AG04450 (cell line): ENCODE measurements at regions not wholly inside any gene's neighbourhood (a gene's known extent, or its start where the extent isn't known, plus 50 kb on each side); places are given as distances from the start of the nearest gene placed in this dataset.

Experiments
- CTCF ChIA-PET: fragments of 300-600, 350-600 bp; formaldehyde crosslinking; extraction: SDS; loops from one replicate; lab custom pipeline; 2022; ENCODE audit warnings: antibody characterized with exemption, inconsistent platforms; lab: Charles Lee
- POLR2A ChIA-PET: fragments of 350-600 bp; formaldehyde crosslinking; extraction: SDS; loops from one replicate; lab custom pipeline; 2021; ENCODE audit warnings: antibody characterized with exemption, inconsistent platforms; lab: Yijun Ruan, JAX
- DNase-seq: peaks from one replicate; pipeline ENCODE4 v3.0.0-alpha.2; 2011; ENCODE audit warnings: low read depth, low spot score
- H3K27ac ChIP-seq: one replicate; pipeline ENCODE4 v1.5.1; 2012; ENCODE audit warnings: low read depth, low read length, control low read depth
- H3K27me3 ChIP-seq: one replicate; pipeline ENCODE4 v1.6.0; 2012; ENCODE audit warnings: low read length; ENCODE audit not compliant: control insufficient read depth, insufficient read depth
- H3K4me3 ChIP-seq: 2 replicates; pipeline ENCODE4 v1.5.1; 2011; ENCODE audit warnings: mild to moderate bottlenecking, low read depth, low read length, control low read depth
- H3K9me3 ChIP-seq: 2 replicates; pipeline ENCODE4 v1.5.1; 2012; ENCODE audit warnings: low read length; ENCODE audit not compliant: control insufficient read depth, insufficient read depth
- TF ChIP-seq, protein P1 (sequence below): IDR thresholded peaks from 2 replicates; pipeline ENCODE4 v1.5.1; 2011; ENCODE audit warnings: low read depth, low read length, control low read depth, inconsistent platforms

- H3K27ac ChIP-seq = no peak overlapping the region
- no peaks in the 10 kb centered on the region for H3K9me3 ChIP-seq
- no peak for DNase-seq
- H3K4me3 ChIP-seq = no peak overlapping the region
- ChIA-PET POLR2A (no interaction called here), CTCF (no interaction called here)
- TF ChIP-seq, protein P1, sequence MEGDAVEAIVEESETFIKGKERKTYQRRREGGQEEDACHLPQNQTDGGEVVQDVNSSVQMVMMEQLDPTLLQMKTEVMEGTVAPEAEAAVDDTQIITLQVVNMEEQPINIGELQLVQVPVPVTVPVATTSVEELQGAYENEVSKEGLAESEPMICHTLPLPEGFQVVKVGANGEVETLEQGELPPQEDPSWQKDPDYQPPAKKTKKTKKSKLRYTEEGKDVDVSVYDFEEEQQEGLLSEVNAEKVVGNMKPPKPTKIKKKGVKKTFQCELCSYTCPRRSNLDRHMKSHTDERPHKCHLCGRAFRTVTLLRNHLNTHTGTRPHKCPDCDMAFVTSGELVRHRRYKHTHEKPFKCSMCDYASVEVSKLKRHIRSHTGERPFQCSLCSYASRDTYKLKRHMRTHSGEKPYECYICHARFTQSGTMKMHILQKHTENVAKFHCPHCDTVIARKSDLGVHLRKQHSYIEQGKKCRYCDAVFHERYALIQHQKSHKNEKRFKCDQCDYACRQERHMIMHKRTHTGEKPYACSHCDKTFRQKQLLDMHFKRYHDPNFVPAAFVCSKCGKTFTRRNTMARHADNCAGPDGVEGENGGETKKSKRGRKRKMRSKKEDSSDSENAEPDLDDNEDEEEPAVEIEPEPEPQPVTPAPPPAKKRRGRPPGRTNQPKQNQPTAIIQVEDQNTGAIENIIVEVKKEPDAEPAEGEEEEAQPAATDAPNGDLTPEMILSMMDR = no peak
- no peaks in the 10 kb centered on the region for H3K27me3 ChIP-seq
These were observed 663.2 kb downstream of the ADGRL2 start for GRCh38 chr1:82463951-82464350.

DNA sequence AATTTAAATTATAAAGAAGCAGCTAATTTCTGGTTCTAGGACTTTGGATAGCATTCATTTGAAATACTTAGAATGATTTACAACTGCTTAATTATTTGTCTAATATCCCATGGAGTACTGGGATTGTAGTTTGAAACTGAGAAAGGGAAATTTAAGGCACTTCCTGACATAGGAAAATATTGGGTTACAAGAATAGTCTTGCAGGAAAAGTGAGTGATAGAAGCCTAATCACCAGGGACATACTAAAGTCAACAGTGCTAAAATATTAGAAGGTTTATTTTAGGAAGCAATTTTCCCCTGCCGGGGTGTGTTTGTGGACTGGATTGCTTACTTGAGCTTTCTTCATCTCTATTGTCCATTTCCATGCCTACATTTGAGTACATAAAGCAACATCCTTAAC is 661.6 kb downstream of the ADGRL2 start:
- H3K4me3 ChIP-seq = no peak overlapping the region
- ChIA-PET POLR2A (no interaction called here), CTCF (no interaction called here)
- no peak for DNase-seq
- no peak overlapping the region for H3K27ac ChIP-seq
- TF ChIP-seq, protein P1 = no peak
- H3K9me3 ChIP-seq = no peaks in the 10 kb centered on the region
- H3K27me3 ChIP-seq = no peaks in the 10 kb centered on the region

DNA sequence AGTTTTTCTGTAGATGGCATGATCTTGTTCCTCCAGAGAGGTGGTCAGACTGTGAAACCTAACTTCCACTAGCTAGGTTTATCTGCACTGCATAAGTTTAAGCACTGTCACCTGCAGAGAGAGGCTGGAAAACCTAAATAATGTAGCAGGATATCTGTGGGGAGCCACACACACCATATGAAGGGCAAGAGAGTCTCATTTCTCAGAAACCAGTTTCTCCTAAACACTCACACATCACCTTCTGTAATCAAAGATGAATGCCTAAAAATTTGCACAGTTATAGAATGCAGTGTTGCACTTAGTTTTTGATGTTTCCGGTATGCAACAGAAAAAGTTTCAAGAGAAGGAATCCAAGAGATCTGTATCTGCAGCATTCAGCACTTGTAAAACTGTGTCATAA is 654.6 kb downstream of the ADGRL2 start:
- H3K9me3 ChIP-seq = no peaks in the 10 kb centered on the region
- ChIA-PET CTCF (no interaction called here), POLR2A (no interaction called here)
- TF ChIP-seq, protein P1 = no peak
- H3K27ac ChIP-seq = no peak overlapping the region
- H3K27me3 ChIP-seq = no peaks in the 10 kb centered on the region
- H3K4me3 ChIP-seq = no peak overlapping the region
- DNase-seq = no peak

- H3K27me3 ChIP-seq = no peaks in the 10 kb centered on the region
- no peak for DNase-seq
- no peak overlapping the region for H3K27ac ChIP-seq
- ChIA-PET POLR2A (no interaction called here), CTCF (no interaction called here)
- H3K4me3 ChIP-seq = no peak overlapping the region
- H3K9me3 ChIP-seq = no peaks in the 10 kb centered on the region
- TF ChIP-seq, protein P1 = no peak
These were observed 653.7 kb downstream of the ADGRL2 start for GRCh38 chr1:82454431-82454830.

DNA sequence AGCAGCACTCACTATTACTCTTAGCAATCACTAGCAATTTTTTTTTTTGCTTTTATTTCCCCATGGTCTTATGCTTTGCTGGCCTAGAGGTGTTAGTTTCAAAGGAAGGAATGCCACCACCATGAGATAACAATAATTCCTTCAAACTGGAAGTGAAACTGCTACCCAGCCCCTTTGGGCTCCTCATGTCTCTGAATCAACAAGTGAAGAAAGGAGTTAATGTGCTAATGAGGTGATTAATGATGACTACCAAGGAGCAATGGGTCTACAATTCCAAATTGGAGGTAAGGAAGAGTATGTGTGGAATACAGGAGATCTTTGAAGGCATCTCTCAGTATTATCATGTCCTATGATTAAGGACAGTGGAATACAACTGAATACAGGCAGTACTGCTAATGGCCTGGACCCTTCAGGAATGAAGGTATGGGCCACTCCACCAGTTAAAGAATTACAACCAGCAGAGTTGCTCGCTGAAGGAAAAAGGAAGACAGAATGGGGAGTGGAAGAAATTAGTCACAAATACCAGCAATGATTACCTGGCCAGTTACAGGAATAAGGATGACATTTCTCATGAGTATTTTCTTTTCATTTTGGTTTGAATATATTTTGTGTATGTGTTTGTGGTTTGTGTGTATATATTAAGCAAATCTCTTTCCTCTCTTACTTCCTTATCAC is 652.9 kb downstream of the ADGRL2 start:
- POLR2A ChIA-PET = no interaction called here
- Histone ChIP-seq H3K27me3 (no peaks in the 10 kb centered on the region), H3K27ac (no peak overlapping the region), H3K4me3 (no peak overlapping the region), H3K9me3 (no peaks in the 10 kb centered on the region)
- no peak for DNase-seq
- TF ChIP-seq, protein P1 = no peak
- CTCF ChIA-PET = no interaction called here
